ENCODE measurements at regions not wholly inside any gene's neighbourhood (a gene's known extent, or its start where the extent isn't known, plus 50 kb on each side); places are given as distances from the start of the nearest gene placed in this dataset.

- no peak for DNase-seq
- H3K36me3 ChIP-seq = no peaks in the 10 kb centered on the region
- H3K4me1 ChIP-seq = peaks cover 0 to 3% (median 0%) of the 10 kb centered on the region in 9 donors
- peaks cover 0 to 3% (median 0%) of the 10 kb centered on the region in 7 donors for H3K27me3 ChIP-seq
- 84 to 90% methylated on average over 2 of the region's 2 CpGs for WGBS, 2 donors
- no peak overlapping the region for H3K4me3 ChIP-seq
- H3K27ac ChIP-seq = no peak overlapping the region
- TF ChIP-seq, protein P1, sequence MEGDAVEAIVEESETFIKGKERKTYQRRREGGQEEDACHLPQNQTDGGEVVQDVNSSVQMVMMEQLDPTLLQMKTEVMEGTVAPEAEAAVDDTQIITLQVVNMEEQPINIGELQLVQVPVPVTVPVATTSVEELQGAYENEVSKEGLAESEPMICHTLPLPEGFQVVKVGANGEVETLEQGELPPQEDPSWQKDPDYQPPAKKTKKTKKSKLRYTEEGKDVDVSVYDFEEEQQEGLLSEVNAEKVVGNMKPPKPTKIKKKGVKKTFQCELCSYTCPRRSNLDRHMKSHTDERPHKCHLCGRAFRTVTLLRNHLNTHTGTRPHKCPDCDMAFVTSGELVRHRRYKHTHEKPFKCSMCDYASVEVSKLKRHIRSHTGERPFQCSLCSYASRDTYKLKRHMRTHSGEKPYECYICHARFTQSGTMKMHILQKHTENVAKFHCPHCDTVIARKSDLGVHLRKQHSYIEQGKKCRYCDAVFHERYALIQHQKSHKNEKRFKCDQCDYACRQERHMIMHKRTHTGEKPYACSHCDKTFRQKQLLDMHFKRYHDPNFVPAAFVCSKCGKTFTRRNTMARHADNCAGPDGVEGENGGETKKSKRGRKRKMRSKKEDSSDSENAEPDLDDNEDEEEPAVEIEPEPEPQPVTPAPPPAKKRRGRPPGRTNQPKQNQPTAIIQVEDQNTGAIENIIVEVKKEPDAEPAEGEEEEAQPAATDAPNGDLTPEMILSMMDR (IDR thresholded peaks at IDR 0.05) = peak; percentile 51 to 86 (median 78)
- intact Hi-C loops (cut with DNase I) = loop anchor here (1.0 to 10.0 kb wide), 7 partner anchors 50 to 225 kb away; no protein-coding TSS in a partner anchor
- no peaks in the 10 kb centered on the region for H3K9me3 ChIP-seq
- ATAC-seq = peak in 2 of 8 donors; percentile 34 to 61
These were observed 69.5 kb upstream of the ANXA1 start for GRCh38 chr9:73081979-73082657.

GRCh38 chr9:73080110-73080694, 71.5 kb upstream of the ANXA1 start:
- ATAC-seq (no peak), DNase-seq (no peak)
- Histone ChIP-seq H3K27ac (no peak overlapping the region), H3K27me3 (peaks cover 0 to 3% (median 0%) of the 10 kb centered on the region in 7 donors), H3K4me3 (no peak overlapping the region), H3K4me1 (peaks cover 0 to 3% (median 0%) of the 10 kb centered on the region in 9 donors), H3K36me3 (no peaks in the 10 kb centered on the region), H3K9me3 (no peaks in the 10 kb centered on the region)
- TF ChIP-seq, protein P1 (IDR thresholded peaks at IDR 0.05) = no peak
- 73 to 81% methylated on average over 3 of the region's 3 CpGs for WGBS, 2 donors
- intact Hi-C loops (cut with DNase I) = loop anchor here (5.0 to 10.0 kb wide), 5 partner anchors 48 to 223 kb away; no protein-coding TSS in a partner anchor

DNA sequence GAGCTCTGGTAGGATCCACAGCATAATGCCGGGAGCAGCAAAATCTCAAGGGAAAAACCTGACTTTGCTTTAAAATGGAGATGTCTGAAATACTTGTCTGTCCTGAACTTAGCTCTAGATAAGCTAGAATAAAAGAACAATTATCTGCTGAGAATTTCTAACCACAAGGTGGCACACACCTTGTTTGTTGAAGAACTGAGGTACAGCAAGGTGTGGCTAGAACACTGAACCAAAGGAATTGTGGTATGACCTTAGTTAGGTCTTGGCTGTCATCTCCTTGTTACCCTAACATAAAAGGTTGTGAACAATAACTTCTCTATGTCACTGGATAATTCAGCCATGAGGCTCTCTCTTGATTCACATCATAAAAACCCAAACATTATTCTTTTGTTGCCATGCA, 72.3 kb upstream of the ANXA1 start:
- no peak overlapping the region for H3K4me3 ChIP-seq
- H3K27me3 ChIP-seq = peaks cover 0 to 3% (median 0%) of the 10 kb centered on the region in 7 donors
- no peak overlapping the region for H3K27ac ChIP-seq
- no peaks in the 10 kb centered on the region for H3K9me3 ChIP-seq
- H3K36me3 ChIP-seq = no peaks in the 10 kb centered on the region
- 67 to 73% methylated on average over 1 of the region's 1 CpG for WGBS, 2 donors
- ATAC-seq (no peak), DNase-seq (no peak)
- TF ChIP-seq, protein P1 (IDR thresholded peaks at IDR 0.05) = no peak
- peaks cover 0 to 3% (median 0%) of the 10 kb centered on the region in 9 donors for H3K4me1 ChIP-seq
- intact Hi-C loops (cut with DNase I) = no loop called here

- peaks cover 0 to 3% (median 0%) of the 10 kb centered on the region in 9 donors for H3K4me1 ChIP-seq
- TF ChIP-seq, protein P1 (IDR thresholded peaks at IDR 0.05) = no peak
- no peaks in the 10 kb centered on the region for H3K9me3 ChIP-seq
- intact Hi-C loops (cut with DNase I) = no loop called here
- DNase-seq (no peak), ATAC-seq (no peak)
- H3K27ac ChIP-seq = no peak overlapping the region
- H3K4me3 ChIP-seq = no peak overlapping the region
- H3K27me3 ChIP-seq = peaks cover 0 to 3% (median 0%) of the 10 kb centered on the region in 7 donors
- no peaks in the 10 kb centered on the region for H3K36me3 ChIP-seq
These were observed 74.0 kb upstream of the ANXA1 start for GRCh38 chr9:73077625-73078030.
